HG02610 (cell line): ENCODE measurements at regions not wholly inside any gene's neighbourhood (a gene's known extent, or its start where the extent isn't known, plus 50 kb on each side); places are given as distances from the start of the nearest gene placed in this dataset.
A peak's percentile ranks its signal among the peaks of the same experiment; 100 is the strongest.
"Not testable (repeated sequence)": the region's sequence is repeated elsewhere in the genome, so short reads cannot be mapped to it uniquely, and the experiment has no call there.

ENCODE experiments used
- ATAC-seq: cut with Tn5 transposase; IDR thresholded peaks from one replicate; pipeline ENCODE4 v1.9.1; 2021; ENCODE audit warnings: mild to moderate bottlenecking, moderate library complexity; ENCODE audit not compliant: unreplicated experiment

DNA sequence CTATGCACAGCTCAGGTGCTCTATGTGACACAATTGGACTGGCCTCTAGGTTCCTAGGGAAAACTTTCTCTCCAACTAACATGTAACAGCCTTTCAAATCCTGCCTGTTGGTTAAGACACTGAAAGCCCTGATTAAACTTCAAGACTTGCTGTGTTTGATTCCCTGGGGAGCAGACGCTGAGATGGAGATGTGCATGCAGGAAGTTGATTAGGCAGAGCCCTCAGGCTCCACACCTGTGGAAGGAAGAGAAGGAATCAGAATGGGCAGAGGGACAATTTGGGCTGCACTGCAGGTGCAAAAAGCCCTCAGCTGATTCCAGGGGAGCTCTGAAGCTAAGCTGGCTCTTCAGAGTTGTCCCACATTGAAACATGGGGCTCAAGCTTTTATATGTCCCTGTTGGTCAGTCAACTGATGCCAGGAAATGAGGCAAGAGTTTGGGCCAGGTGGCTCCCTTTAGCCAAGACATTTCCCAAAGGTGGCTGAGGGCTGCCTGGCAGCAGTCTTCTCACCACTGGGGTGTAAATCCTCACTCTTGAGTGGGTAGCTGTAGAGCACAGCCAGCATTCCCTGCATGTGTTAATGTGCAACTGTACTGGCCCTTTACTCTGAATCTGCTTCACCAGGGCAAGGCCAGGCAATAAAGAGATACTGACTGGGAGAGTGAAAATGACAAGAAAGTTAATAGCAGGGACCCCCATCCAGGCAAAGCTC is 199.5 kb upstream of the DDX18 start:
- ATAC-seq, result no peak

DNA sequence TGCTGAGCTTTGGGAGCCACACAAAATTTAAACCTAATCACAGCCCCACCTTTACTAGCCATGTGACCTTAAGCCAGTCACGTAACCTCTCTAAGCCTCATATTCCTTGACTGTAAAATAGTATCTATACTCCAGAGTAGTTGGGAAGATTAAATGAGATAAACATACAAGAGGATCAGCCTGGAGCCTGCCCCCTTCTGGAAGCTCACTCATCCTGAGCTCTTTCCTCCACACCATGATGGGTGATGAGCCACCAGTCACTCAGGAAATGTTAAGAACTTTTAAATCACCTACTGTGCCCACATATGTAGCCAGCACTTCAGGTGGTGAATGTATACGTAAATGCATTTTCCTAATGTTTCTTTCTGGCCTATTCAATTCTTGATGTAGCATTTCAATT is 195.9 kb upstream of the DDX18 start:
- no peak for ATAC-seq

DNA sequence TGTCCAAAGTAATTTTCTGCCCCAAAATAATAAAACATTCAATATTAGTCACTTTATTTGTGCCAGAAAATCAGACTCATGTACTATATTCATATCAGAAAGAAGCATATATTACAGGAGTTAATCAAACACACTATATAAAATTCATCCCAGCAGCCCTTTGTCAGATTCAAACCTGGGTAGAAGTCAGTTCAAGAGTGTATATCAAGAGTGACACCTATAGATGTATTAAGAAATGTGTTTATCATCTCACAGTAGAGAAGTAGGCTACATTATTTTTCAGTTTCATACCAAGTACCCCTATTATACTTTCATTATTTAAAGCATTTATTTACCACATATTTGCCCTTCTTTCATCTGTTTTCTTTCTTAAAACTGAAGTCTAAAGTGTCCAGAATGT is 193.2 kb upstream of the DDX18 start:
- ATAC-seq, result no peak

DNA sequence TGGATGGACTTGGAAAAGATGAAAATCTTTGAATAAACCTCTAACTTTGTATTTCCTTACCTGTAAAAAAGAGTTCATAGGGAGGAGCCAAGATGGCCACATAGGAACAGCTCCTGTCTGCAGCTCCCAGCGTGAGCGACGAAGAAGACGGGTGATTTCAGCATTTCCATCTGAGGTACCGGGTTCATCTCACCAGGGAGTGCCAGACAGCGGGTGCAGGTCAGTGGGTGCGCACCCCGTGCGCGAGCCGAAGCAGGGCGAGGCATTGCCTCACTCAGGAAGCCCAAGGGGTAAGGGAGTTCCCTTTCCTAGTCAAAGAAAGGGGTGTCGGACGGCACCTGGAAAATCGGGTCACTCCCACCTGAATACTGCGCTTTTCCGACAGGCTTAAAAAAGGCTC is 191.3 kb upstream of the DDX18 start:
- ATAC-seq, result not testable (repeated sequence)

DNA sequence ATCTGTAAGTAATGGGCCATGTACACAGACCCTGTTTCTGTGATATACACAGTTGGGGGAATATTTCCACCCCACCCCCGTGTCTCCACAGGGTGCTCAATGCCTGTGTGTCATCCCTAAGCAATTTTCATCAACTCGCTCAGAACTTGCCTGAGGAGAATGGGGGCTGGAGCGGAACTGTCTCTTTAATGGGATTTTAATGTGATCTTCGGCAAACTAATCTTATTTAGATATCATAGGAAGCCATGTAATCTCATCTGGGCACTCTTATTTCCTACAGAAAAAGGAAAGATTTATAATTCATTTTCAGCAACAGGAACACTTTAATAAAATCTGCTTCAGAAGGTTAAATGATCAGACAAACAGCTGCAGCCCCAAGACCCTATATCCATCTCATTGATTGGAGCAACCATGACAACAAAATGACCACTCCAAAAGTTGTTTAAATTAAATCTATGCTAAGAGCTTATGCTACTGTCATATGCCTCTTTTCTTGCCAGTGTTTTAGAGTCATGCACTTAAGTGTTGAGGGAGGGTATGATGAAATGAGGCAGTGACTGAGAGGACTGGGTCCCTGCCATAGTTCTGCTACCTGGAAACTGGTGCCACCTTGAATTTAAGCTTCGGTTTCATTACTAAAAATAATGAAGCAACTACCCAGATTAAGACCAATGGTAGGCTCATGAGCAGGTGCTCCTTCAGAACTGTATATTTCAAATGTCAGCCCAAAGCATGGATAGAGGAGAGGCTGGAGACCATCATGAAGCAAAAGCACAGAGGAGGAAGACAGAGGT is 183.1 kb upstream of the DDX18 start:
- no peak for ATAC-seq

DNA sequence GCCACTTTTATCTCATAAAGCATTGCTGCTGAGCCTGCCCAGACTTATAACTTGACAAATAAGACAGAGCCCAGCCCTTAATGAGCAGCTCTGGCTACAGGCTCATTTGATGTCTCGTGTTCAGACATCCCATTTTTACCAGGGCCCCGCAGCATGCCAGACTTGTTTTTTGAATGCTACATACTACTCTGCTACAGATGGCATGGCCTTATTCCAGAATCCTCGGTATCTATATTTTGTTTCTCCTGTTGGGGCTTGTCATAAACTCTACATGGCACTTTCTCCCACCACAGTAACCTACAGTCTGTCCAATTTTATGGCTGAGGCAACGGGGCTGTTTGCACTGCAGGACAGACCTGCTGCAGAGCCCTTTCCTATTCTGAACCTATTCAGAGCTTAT is 179.0 kb upstream of the DDX18 start:
- no peak for ATAC-seq

DNA sequence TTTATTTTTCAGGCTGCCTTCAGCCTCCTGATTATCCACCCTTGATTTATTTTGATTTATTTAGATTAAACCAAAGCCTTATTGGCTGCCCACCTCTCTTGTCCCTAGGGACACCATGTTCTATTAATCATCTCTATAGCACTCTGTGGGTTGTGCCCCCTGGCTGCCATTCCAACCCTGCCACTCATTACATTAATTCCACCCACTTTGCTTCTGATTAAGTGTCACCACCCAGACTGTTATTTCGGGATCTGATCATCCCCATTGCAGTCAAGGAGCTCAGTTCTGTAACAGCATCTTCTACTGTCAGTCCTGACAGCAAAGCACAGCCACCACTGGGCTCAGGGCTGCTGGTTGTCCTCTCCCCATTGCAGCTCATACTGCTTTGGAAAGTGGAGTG is 175.1 kb upstream of the DDX18 start:
- ATAC-seq, result no peak

DNA sequence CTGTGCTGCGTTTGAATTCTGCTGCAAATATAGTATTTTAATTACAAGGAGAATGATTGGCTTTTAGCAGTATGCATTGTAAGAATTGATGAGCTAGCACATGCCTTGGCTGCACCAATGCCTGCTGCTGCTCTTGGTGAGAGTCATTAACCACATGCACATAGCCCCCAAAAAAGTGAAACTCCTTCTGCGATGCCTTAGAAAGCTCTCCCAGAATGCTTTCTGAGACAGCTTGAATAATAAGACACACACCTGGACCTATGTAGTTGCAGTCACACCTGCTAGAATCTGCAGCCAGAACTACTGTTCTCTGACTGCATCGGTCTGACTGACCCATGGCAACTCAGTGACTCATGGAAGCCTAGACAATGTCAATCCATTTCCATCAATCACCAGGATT is 170.1 kb upstream of the DDX18 start:
- no peak for ATAC-seq

DNA sequence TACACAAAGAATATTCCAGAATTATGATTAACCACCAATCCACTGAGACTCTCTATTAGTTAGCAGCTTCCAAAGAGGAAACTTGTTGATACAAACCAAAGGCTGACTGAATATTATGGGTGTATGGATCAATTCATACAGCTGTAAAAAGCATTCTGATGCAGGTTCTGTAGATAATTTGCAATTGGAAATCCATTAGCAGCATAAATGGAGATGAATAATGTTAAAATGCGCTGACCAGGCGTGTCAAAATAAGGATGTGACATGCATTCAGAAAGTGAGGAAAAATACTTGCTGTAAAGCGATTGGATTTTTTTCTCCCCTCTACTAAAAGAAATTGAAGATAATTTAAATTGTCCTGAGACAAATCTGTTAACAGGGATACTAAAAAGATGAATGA is 169.0 kb upstream of the DDX18 start:
- no peak for ATAC-seq

DNA sequence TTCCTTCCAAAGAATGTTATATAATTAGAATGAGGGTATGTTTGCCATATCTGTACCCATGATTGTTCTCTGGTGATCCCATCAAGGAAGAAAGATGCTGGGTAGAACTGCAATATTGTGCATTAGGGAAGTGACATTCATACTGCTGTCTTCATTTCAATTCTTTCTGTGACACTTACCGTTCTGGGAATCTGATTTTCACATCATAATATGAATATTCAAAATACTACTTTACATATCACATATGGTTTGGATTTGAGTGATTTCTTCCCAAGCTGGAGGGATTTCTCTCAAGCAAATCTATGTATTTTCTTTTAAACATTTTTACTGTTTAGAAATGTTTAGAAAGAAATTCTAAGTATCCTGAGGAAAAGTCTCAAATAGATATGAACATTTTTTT is 168.4 kb upstream of the DDX18 start:
- ATAC-seq, result no peak

DNA sequence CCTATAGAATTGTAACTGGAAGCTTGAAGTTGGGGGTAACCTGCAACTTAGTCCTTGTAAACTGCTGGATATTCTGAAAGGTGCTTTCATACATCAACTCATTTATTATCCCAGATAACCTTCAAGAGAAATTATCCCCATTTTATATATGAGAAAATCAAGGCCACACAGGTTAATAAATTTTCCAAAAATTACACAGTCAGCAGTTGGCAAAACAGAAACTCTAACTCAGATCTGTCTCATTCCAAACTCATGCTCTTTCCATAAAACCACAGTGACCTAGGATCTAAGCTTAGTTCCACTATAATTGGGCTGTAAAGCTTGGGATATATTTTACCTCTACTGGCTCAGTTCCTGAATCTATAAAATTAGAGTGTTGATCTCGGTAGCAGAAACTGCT is 167.6 kb upstream of the DDX18 start:
- no peak for ATAC-seq

DNA sequence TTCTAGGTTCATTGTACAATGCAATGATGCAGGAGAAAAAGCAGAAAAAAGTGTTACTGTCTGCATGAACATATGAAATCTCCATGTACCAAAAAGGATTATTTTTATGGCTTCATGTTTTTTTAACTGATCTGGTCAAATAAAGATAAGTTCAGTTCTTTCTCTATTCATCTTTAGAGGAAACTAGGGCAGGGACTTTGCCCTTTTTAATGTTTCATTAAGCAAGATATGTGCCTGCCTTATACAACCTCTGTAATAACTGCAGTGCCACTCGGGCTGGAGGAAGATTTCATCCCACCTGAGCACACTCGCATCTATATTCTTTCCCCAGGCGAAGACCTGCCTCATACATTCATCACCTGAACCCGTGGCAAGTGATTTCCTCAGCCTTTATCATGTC is 157.9 kb upstream of the DDX18 start:
- ATAC-seq, result no peak

DNA sequence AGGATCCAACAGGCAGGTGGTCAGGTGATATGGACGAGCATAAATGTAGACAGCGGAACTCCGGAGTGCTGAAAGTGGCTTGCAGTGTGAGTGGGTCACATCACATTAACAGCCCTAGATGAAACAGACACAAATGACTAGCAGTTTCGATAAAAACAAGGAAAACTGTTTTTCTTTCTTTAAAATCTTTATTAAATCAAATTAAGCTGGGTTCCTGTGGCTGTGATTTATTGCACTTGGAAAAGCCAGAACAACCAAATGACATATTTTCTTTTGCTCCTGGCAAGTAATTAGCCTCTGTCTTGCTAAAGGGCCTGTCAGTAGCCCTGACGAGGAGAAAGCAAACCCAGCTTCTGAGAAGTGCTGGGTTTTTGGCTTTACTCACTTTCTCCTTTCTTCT is 152.9 kb upstream of the DDX18 start:
- ATAC-seq, result no peak

DNA sequence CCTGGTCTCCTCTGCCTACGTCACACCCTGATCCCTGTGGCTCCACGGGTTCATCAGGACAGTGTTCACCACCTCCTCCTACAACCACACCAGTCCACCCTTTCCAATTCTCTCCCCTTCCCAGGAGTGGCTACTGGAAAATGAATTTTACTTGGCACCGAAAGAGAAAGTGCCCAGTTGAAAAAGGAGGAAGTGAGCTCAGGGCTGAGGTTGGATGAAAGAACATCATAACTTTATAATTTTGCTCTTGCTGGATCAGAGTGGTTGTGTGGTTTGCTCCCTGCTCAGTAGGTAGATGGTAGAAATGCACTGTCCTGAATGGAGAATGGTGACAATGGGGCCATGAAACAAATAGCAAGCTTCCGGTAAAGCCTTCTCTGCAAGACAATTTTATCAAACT is 140.3 kb upstream of the DDX18 start:
- ATAC-seq, result no peak

DNA sequence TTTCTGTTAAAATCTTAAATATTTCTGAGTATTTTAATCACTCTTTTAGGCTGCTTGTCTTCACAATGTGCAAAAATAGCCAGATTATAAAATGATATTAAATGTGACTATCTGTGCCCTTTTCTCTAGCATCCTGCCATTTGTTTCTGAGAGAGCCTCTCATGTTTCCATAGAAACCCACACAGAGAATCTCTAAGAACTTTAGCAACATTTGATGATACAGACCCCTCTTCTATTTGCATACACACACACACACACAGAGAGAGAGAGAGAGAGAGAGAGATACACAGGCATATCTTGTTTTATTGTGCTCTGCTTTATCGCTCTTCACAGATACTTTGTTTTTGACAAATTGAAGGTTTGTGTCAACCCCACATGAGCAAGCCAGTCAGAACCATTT is 134.5 kb upstream of the DDX18 start:
- no peak for ATAC-seq

DNA sequence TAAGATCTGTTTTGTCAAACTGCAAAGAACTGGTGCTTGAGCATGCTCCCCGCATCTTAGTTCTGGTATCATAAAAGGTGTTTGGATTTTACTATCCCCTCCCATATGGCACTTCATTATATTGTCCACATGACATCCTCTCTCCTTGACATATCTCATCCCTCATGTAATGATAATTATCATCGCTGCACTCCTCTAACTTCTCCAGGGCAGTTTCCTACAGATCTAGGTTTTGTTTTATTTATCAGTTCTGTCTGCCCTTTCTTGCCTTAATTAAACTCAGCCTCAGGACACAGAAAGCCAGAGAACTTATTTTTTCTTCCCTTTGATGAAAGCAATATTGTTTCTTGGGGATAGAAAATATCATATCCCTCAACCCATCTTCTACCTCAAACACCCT is 129.6 kb upstream of the DDX18 start:
- ATAC-seq, result no peak

DNA sequence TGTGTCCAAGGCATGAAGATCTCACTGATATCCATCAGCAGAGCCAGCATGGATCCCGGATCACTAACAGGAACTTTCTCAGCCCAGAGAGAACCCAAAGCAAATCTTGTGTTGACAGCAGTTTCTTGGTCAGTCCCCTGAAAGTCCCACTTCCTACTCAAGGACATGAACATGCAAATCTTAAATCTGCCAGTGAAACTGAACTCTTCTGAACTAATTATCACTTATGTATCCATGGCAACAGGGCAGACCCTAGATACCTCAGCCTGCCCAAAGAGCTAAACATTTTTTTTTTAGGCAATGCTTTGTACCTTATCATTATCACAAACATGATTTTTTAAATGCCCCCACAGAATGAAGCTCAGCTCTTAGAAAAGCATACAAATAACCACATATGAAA is 127.8 kb upstream of the DDX18 start:
- peak; percentile 99 for ATAC-seq

DNA sequence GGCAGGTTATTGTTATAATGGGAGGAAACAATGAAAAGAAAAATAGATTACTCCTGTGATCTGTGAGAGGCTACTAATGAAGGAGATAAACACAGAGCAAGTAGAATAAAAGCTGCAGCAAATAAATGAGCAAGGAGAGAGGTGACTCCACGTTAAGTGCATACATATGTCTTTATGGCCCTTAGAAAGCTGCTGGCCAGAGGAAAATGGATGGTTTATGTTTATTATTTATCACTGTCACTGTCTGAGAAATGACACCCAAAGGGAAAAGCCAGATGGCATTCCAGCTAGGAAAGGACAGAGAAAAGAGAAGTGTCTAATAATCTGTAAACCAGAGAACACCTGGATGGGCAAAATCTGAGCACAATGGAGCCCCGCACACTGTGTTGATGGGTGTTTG is 122.9 kb upstream of the DDX18 start:
- no peak for ATAC-seq

DNA sequence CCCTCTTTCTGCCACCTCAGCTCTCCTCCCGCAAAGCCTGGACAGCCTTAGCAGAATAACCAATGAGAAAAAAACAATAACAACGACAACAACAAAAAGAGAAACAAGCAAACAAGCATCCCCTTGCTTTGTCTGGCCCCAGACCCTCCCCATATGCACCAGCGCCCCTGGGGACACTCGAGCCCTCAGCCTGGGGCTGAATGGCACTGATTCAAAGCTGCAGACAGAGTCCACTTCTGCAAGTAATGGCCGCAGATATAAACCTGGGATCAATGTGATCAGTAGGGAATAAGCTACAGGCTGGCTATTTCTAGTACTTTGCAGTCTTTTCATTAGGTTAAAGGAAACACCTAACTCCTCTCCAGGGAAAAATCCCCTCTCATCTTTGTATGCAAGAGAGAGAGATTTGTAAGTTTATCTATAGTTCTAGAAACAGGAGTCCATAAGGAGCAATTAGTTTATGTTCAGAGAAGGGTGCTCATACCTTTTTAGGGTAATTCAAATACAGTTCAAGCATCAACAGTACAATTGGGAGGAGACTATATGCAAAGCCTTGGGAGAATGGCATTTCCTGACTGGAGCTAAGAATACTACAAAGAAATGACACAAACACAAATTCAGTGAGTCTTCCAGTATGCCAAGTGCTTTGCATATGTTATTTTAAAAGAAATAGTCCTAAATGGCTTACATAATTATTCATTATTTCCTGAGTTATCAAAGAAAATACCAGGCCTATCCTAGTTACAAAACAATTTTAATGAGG is 122.3 kb upstream of the DDX18 start:
- no peak for ATAC-seq

DNA sequence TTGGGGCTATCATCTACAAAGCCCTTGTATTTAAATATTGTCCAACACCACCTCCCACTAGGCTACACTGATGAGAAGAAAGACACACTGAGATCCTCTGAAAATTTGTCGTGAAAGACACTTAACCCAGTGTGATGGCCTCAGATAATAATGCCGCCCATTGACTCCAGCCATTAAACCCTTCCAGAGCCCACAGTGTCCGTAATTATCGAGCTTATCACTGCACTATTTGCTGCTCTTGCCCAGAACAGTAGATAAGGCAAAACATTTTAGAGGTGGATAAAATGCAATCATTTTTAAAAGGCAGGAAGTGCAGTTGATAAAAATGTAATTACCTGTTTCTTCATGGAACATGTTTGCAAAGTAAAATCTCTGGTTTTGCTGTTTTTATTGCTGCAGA is 121.3 kb upstream of the DDX18 start:
- no peak for ATAC-seq

DNA sequence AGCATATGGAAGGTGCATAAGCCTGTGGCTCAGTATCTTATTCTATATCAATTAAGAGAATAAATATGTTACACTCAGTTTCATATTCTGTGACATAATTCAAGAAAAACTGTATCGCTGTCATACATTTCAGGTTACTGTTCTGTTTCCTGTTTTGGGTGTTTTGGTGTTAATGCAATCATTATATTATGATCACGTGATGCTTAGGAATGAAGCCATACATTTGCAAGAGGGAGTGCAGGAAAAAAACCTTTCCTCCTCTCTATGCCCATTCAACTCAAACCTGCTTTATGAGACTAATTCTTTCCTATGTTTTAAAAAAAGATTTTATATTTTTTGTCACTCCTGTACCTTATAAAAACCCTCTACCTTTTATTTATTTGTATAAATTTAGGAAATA is 120.8 kb upstream of the DDX18 start:
- ATAC-seq, result no peak

DNA sequence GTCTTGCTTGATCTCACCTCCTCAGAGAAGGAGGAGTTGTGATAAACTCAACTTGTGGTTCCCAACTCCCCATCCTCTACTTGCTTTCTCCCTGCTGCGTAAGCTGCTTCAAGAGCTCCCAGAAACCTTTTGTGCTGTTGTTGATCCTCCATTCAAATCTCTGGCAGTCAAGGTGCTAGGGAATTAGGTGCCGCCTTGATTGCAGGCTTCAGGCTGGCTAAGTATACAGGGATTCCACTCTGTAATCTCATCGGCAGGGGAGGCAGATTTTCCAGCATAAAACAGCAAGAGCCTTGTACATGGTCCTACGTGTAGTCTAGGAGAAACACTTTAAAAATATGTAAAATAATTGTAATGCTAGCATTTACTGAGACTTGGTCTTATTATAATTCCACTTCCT is 116.2 kb upstream of the DDX18 start:
- ATAC-seq, result no peak
